ENCODE measurements at regions not wholly inside any gene's neighbourhood (a gene's known extent, or its start where the extent isn't known, plus 50 kb on each side); places are given as distances from the start of the nearest gene placed in this dataset.

- 46% methylated on average over 2 of the region's 2 CpGs for WGBS (ENCODE audit: insufficient coverage, low coverage, low lambda C conversion rate, missing lambda C conversion rate)
- no peaks in the 10 kb centered on the region for H3K4me1 ChIP-seq
- intact Hi-C loops (cut with DNase I) = no loop called here
- ATAC-seq (no peak), DNase-seq (no peak)
- TF ChIP-seq CTCF (IDR thresholded peaks at IDR 0.05) = no peak
- no peak for TF ChIP-seq POLR2A (IDR thresholded peaks at IDR 0.05)
- no peak overlapping the region for H3K27ac ChIP-seq
- no peaks in the 10 kb centered on the region for H3K9me3 ChIP-seq
- H3K4me3 ChIP-seq = no peak overlapping the region
- no peaks in the 10 kb centered on the region for H3K27me3 ChIP-seq
- no peaks in the 10 kb centered on the region for H3K36me3 ChIP-seq
These were observed 235.0 kb downstream of the ACTL7B start for GRCh38 chr9:108620767-108621166.

- 73% methylated on average over 8 of the region's 8 CpGs for WGBS (ENCODE audit: insufficient coverage, low coverage, low lambda C conversion rate, missing lambda C conversion rate)
- Histone ChIP-seq H3K4me1 (no peaks in the 10 kb centered on the region), H3K27ac (no peak overlapping the region), H3K4me3 (no peak overlapping the region), H3K36me3 (no peaks in the 10 kb centered on the region), H3K9me3 (no peaks in the 10 kb centered on the region), H3K27me3 (no peaks in the 10 kb centered on the region)
- no peak for DNase-seq
- intact Hi-C loops (cut with DNase I) = no loop called here
- TF ChIP-seq POLR2A (IDR thresholded peaks at IDR 0.05) (no peak), CTCF (IDR thresholded peaks at IDR 0.05) (no peak)
- ATAC-seq = no peak
These were observed 236.8 kb downstream of the ACTL7B start for GRCh38 chr9:108618906-108619550.

GRCh38 chr9:108617676-108618075 lies 238.1 kb downstream of the ACTL7B start:
- Histone ChIP-seq H3K36me3 (no peaks in the 10 kb centered on the region), H3K4me1 (no peaks in the 10 kb centered on the region), H3K27ac (no peak overlapping the region), H3K27me3 (no peaks in the 10 kb centered on the region), H3K9me3 (no peaks in the 10 kb centered on the region), H3K4me3 (no peak overlapping the region)
- ATAC-seq (no peak), DNase-seq (no peak)
- TF ChIP-seq CTCF (IDR thresholded peaks at IDR 0.05) = no peak
- no peak for TF ChIP-seq POLR2A (IDR thresholded peaks at IDR 0.05)
- intact Hi-C loops (cut with DNase I) = no loop called here

GRCh38 chr9:108615152-108615551 lies 240.6 kb downstream of the ACTL7B start:
- no peaks in the 10 kb centered on the region for H3K27me3 ChIP-seq
- DNase-seq (no peak), ATAC-seq (no peak)
- 0% methylated on average over 1 of the region's 1 CpG for WGBS (ENCODE audit: insufficient coverage, low coverage, low lambda C conversion rate, missing lambda C conversion rate)
- intact Hi-C loops (cut with DNase I) = no loop called here
- H3K9me3 ChIP-seq = no peaks in the 10 kb centered on the region
- H3K36me3 ChIP-seq = no peaks in the 10 kb centered on the region
- H3K27ac ChIP-seq = no peak overlapping the region
- no peak for TF ChIP-seq POLR2A (IDR thresholded peaks at IDR 0.05)
- TF ChIP-seq CTCF (IDR thresholded peaks at IDR 0.05) = no peak
- H3K4me3 ChIP-seq = no peak overlapping the region
- H3K4me1 ChIP-seq = no peaks in the 10 kb centered on the region

- no peak for ATAC-seq
- 67% methylated on average over 2 of the region's 2 CpGs for WGBS (ENCODE audit: insufficient coverage, low coverage, low lambda C conversion rate, missing lambda C conversion rate)
- intact Hi-C loops (cut with DNase I) = no loop called here
These were observed 243.3 kb downstream of the ACTL7B start for GRCh38 chr9:108612513-108612912.

More at GRCh38 chr9:108612513-108612912, 243.3 kb downstream of the ACTL7B start:
- H3K36me3 ChIP-seq = no peaks in the 10 kb centered on the region
- H3K4me1 ChIP-seq = no peaks in the 10 kb centered on the region
- TF ChIP-seq POLR2A (IDR thresholded peaks at IDR 0.05) = no peak
- TF ChIP-seq CTCF (IDR thresholded peaks at IDR 0.05) = no peak
- H3K27me3 ChIP-seq = no peaks in the 10 kb centered on the region
- H3K4me3 ChIP-seq = no peak overlapping the region
- H3K27ac ChIP-seq = no peak overlapping the region
- no peak for DNase-seq
- no peaks in the 10 kb centered on the region for H3K9me3 ChIP-seq

Measured in right lobe of liver (tissue), 6 donors.